Skeletal muscle cell (primary cell): ENCODE measurements at regions not wholly inside any gene's neighbourhood (a gene's known extent, or its start where the extent isn't known, plus 50 kb on each side); places are given as distances from the start of the nearest gene placed in this dataset.

Experiments
- DNase-seq: peaks from one replicate; pipeline ENCODE4 v3.0.0-alpha.2; 2010; ENCODE audit warnings: low read depth
- H3K4me3 ChIP-seq: 2 replicates; pipeline ENCODE4 v1.5.1; 2011; ENCODE audit warnings: low read depth, mild to moderate bottlenecking, control low read depth, low read length, moderate library complexity

GRCh38 chr6:74814440-74814839 is 391.4 kb downstream of the COL12A1 start:
- H3K4me3 ChIP-seq: no peak overlapping the region
- DNase-seq: no peak

DNA sequence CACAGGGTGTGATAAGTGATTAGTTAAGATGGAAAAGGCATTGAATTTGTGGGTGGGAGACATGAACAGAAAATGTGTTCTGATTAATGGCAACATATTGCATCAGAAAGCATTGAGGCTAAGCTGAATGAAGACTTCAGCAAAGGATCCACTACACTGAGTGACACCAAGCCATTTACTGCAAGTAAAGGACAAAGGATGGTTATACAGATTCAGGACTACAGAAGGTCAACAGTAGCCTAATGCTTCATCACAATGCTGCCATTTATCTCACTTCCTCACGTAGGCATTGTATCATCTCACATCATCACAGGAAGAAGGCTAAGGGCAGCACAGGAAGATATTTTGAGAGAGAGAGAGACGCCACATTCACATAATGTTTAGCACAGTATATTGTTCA is 398.2 kb downstream of the COL12A1 start:
- DNase-seq: no peak
- no peak overlapping the region for H3K4me3 ChIP-seq

DNA sequence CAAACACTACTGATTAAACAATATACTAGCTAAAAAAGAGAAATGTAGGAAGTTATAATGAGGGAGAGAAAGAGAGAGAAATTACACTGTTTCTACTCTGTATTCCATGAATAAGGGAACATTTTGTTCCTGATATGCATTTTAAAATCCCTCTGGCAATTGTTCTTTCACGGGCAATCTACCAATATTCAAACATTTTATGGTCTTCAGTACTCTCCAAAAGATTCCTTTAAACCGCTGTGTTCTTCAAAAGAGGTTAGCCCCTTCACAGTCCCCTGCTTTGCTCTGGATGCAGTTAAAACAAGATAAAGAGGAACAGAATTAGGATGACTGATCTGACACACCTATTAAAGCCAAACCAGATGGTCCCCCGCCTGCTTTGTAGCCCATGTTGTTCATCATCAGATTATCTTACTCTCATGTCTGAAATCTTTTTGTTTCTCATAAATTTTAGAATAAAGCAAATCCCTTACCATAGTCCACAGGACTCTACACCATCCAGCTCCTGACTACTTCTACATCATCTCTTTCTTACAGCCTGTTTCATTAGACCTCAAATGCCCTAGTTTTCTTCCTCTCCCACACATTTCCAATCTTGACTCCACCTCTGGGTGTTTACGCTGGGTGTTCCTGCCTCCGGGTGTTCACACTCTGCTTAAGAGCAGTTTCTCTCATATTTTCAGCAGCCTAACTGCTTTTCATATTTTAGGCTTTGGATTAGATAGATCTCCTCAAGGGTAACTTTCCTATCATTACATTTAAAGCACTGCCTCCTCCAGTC is 399.7 kb downstream of the COL12A1 start:
- DNase-seq: no peak
- no peak overlapping the region for H3K4me3 ChIP-seq

DNA sequence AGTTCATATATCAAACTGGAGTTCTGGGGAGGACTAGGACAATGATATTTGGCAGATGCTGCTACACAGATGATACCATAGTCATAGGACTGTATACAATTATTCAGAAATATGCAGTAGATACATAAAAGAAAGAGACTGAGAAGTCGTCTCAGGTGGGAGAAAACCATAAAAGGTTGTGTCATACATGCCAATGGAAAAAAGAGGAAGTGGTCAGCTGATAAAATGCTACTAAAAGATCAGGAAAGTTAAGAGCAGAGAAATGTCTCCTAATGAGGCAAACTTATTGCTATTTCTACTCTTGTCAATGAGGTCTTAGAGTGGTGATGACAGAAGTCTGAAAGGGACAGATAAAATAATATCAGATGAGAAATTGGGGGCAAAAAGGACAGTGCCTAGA is 407.6 kb downstream of the COL12A1 start:
- DNase-seq: no peak
- no peak overlapping the region for H3K4me3 ChIP-seq

DNA sequence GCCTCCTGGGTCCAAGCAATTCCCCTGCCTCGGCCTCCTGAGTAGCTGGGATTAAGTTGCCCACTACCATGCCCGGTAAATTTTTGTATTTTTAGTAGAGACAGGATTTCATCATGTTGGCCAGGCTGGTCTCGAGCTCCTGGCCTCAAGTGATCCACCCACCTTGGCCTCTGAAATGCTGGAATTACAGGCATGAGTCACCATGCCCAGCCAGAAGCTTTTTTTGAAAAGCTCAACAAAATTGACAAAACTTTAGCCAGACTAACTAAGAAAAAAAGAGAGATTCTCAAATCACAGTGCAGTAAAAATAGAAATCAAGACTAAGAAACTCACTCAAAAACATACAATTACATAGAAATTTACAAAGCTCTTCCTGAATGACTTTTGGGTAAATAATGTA is 420.6 kb downstream of the COL12A1 start:
- H3K4me3 ChIP-seq: no peak overlapping the region
- DNase-seq: no peak

- H3K4me3 ChIP-seq: no peak overlapping the region
- no peak for DNase-seq
These were observed 423.5 kb downstream of the COL12A1 start for GRCh38 chr6:74782346-74782745.

DNA sequence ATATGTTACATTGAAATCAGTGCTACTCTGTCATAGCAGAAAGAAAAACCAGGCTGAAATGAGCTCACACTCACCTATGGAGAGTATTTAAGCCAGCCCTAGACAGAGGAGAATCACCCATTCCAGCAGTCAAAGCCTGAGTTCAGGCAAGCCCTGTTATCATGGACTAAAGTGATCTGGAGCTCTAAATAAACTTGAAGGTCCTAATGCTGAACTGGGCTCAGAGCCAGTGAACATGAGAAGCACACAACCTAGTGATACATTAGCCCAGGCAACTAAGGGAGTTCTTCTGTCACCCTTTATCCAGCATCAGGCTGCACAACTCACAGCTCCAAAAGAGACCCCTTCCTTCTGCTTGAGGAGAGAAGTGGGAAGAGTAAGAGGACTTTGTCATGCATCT is 425.0 kb downstream of the COL12A1 start:
- no peak overlapping the region for H3K4me3 ChIP-seq
- no peak for DNase-seq

DNA sequence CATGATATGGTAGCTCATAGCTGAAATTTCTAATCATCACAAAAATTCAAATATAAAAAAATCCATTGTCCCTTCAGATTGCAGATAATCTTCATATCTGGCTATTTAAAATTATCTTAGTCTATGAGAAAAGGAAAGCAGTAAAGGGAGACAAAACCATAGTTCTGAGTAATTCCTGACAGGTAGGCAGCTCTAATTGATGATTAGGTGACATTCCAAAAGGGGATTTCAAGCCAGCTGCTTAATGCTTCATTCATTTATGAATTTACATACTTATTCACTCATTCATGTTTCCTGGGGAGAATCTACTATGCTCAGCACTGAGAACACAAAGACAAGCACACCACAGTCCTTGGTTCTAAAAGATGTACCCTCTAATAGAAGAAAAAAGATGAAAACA is 437.1 kb downstream of the COL12A1 start:
- no peak overlapping the region for H3K4me3 ChIP-seq
- DNase-seq: no peak

DNA sequence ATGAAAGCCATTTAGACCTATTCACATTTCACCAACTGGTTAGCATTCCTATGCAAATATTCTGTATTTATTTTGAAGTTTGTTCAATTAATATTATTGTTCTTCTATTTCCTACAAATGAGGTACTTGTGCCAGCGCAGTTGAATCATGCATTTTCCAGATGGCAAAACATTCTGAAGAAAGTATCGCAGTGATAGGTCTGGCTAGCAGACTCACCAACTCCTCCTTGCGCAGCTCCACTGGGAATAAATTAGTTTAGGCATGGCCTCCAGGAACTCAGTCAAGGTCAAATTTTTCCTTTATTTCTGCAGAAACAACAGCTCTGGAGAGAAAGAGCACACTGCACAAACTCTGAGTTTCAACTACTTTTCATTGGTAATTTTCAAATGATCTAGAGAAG is 437.7 kb downstream of the COL12A1 start:
- no peak overlapping the region for H3K4me3 ChIP-seq
- DNase-seq: no peak

DNA sequence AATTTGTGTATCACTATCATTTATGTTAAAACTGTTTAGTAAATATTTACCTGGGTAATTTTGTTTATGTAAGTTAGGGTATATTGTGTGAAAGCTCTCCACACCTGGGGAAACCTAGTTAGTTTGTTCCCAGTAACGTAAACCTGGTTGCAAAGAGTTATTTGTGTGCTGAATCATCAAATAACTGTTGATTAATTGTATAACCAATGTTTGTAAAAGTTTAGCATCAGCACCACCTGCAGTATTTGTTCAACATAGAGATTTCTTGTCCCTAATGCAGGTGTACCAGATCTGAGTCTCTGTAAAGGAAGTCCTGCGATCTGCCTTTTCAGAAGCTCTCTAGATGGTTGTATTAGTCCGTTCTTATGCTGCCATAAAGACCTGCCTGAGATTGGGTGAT is 440.4 kb downstream of the COL12A1 start:
- no peak overlapping the region for H3K4me3 ChIP-seq
- no peak for DNase-seq

DNA sequence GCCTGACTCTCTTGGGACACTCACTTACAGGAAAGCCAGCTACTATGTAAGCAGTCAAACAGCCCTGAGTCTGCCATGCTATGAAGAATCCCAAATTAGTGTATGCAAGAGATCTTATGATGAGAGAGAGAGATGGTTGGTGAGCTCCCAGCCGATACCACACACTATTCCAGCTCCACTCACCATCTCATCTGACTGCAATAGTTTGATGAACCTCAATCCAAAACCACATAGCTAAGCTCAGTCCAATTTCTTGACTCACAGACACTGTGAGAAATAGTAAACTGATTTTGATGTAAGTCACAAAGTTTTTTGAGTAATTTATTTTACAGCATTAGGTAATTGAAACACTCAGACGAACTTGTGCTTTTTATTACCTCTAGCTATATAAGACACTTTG is 441.4 kb downstream of the COL12A1 start:
- H3K4me3 ChIP-seq: no peak overlapping the region
- no peak for DNase-seq

GRCh38 chr6:74762841-74763240 is 443.0 kb downstream of the COL12A1 start:
- H3K4me3 ChIP-seq: no peak overlapping the region
- DNase-seq: no peak

DNA sequence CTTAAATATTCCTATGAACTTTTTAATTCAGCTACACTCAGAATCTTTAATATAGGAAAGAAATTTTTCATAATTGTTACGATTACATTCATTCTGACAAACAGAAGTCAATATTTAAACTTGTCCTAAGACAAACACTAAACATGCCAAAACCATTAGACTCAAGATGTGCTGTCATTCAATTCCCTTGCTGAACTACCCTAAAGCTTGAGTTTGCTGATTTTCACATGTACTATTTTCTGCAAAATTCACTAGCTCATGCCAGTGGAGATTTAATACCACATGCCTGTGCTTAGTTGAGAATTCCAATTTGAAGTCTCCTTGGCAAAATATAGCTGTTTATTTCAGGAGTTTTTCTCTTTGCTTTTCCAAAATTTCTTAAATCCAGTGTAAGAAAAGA is 448.0 kb downstream of the COL12A1 start:
- no peak for DNase-seq
- H3K4me3 ChIP-seq: no peak overlapping the region

GRCh38 chr6:74756923-74757322 is 448.9 kb downstream of the COL12A1 start:
- no peak for DNase-seq
- H3K4me3 ChIP-seq: no peak overlapping the region

DNA sequence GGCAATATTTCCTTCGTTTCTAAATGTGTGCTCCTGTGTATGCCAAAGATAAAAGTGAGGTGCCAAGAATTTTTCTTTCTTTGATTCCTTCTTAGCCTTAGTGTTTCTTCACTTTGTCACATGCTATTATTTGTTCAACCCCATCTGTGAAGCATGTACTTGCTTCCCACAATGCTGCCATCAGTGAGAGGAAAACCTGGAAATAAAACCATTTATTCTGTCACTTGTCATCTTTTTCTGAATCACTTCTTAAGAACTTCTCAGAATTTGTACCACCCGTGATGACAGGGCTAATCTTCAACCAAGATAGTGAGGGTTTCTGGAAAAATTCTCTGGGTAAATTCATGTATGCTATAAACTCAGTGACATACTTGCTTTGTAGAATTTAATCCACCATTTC is 450.1 kb downstream of the COL12A1 start:
- H3K4me3 ChIP-seq: no peak overlapping the region
- DNase-seq: no peak

GRCh38 chr6:74755196-74755595 is 450.7 kb downstream of the COL12A1 start:
- DNase-seq: no peak
- H3K4me3 ChIP-seq: no peak overlapping the region

GRCh38 chr6:74753883-74754600 is 451.8 kb downstream of the COL12A1 start:
- DNase-seq: no peak

GRCh38 chr6:74752303-74752702 is 453.6 kb downstream of the COL12A1 start:
- no peak for DNase-seq
- H3K4me3 ChIP-seq: no peak overlapping the region

More at GRCh38 chr6:74753883-74754600, 451.8 kb downstream of the COL12A1 start:
- no peak overlapping the region for H3K4me3 ChIP-seq

- DNase-seq: no peak
- no peak overlapping the region for H3K4me3 ChIP-seq
These were observed 455.0 kb downstream of the COL12A1 start for GRCh38 chr6:74750826-74751225.

DNA sequence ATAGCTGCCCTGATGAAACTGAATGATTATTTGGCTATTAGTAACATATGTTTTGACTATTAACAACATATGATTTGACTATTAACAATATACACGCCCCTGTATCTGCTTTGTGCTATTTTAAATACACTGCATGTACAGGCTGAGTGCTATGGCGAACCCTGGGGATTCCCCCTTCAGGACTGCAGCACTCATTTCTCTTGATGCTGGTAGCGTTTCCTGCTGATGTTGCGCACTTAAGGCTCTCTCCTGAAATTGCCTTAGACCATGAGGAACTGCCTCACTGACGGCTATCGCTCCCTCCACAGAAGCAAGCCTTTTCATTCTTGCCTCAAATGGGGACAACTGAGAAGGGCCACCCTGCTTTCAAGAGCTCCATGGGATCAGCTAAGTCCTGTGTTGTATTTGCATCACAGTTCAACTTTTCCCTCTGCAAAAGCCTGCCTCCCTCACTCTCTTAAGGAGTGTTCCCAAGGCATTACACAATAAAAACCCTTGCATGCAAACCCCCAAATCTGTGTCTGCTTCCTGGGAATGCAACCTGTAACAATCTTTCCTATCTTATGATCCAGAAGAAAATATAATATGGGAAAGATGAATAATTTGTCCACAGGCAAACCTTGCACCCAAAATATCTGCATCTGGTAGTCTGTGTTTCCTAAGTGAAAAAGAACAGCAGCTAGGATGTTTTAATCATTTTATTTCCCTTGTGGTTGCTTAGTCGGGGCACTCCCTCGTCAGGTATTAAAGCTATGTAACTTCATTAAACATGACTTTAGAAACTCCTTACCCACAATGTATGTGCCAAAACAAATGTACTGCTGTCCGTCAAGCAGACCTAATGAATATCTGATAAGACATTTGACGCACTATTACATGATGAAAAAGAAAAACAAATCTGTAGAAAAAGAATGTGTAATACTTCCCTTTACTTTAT is 456.4 kb downstream of the COL12A1 start:
- H3K4me3 ChIP-seq: no peak overlapping the region
- DNase-seq: no peak
